ENCODE measurements at regions not wholly inside any gene's neighbourhood (a gene's known extent, or its start where the extent isn't known, plus 50 kb on each side); places are given as distances from the start of the nearest gene placed in this dataset.

DNA sequence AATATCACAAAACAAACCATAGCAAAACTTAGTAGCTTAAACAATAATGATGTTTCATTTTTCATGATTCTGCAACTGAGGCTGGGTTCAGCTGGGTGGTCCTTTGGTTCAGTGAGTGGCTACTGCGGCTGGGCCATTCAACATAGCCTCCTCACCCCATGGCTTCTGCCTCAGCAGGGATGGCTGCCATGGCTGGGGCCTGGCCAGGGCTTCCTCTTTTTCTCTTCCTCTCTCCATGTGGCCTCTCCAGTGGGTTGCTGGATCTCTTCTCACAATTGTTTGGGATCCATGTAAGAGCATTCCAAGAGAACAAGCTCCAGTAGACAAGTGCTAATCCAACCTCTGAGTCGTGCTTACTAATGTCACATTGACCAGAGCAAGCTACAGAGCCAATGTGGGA lies 248.6 kb upstream of the PLET1 start (continued):
- TF ChIP-seq, protein P1, sequence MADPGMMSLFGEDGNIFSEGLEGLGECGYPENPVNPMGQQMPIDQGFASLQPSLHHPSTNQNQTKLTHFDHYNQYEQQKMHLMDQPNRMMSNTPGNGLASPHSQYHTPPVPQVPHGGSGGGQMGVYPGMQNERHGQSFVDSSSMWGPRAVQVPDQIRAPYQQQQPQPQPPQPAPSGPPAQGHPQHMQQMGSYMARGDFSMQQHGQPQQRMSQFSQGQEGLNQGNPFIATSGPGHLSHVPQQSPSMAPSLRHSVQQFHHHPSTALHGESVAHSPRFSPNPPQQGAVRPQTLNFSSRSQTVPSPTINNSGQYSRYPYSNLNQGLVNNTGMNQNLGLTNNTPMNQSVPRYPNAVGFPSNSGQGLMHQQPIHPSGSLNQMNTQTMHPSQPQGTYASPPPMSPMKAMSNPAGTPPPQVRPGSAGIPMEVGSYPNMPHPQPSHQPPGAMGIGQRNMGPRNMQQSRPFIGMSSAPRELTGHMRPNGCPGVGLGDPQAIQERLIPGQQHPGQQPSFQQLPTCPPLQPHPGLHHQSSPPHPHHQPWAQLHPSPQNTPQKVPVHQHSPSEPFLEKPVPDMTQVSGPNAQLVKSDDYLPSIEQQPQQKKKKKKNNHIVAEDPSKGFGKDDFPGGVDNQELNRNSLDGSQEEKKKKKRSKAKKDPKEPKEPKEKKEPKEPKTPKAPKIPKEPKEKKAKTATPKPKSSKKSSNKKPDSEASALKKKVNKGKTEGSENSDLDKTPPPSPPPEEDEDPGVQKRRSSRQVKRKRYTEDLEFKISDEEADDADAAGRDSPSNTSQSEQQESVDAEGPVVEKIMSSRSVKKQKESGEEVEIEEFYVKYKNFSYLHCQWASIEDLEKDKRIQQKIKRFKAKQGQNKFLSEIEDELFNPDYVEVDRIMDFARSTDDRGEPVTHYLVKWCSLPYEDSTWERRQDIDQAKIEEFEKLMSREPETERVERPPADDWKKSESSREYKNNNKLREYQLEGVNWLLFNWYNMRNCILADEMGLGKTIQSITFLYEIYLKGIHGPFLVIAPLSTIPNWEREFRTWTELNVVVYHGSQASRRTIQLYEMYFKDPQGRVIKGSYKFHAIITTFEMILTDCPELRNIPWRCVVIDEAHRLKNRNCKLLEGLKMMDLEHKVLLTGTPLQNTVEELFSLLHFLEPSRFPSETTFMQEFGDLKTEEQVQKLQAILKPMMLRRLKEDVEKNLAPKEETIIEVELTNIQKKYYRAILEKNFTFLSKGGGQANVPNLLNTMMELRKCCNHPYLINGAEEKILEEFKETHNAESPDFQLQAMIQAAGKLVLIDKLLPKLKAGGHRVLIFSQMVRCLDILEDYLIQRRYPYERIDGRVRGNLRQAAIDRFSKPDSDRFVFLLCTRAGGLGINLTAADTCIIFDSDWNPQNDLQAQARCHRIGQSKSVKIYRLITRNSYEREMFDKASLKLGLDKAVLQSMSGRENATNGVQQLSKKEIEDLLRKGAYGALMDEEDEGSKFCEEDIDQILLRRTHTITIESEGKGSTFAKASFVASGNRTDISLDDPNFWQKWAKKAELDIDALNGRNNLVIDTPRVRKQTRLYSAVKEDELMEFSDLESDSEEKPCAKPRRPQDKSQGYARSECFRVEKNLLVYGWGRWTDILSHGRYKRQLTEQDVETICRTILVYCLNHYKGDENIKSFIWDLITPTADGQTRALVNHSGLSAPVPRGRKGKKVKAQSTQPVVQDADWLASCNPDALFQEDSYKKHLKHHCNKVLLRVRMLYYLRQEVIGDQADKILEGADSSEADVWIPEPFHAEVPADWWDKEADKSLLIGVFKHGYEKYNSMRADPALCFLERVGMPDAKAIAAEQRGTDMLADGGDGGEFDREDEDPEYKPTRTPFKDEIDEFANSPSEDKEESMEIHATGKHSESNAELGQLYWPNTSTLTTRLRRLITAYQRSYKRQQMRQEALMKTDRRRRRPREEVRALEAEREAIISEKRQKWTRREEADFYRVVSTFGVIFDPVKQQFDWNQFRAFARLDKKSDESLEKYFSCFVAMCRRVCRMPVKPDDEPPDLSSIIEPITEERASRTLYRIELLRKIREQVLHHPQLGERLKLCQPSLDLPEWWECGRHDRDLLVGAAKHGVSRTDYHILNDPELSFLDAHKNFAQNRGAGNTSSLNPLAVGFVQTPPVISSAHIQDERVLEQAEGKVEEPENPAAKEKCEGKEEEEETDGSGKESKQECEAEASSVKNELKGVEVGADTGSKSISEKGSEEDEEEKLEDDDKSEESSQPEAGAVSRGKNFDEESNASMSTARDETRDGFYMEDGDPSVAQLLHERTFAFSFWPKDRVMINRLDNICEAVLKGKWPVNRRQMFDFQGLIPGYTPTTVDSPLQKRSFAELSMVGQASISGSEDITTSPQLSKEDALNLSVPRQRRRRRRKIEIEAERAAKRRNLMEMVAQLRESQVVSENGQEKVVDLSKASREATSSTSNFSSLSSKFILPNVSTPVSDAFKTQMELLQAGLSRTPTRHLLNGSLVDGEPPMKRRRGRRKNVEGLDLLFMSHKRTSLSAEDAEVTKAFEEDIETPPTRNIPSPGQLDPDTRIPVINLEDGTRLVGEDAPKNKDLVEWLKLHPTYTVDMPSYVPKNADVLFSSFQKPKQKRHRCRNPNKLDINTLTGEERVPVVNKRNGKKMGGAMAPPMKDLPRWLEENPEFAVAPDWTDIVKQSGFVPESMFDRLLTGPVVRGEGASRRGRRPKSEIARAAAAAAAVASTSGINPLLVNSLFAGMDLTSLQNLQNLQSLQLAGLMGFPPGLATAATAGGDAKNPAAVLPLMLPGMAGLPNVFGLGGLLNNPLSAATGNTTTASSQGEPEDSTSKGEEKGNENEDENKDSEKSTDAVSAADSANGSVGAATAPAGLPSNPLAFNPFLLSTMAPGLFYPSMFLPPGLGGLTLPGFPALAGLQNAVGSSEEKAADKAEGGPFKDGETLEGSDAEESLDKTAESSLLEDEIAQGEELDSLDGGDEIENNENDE (IDR thresholded peaks at IDR 0.05; ENCODE audit: insufficient replicate concordance, low read length), result no peak
- TF ChIP-seq EGR1 (IDR thresholded peaks at IDR 0.05; ENCODE audit: borderline replicate concordance, low read depth, low read length), result no peak
- TF ChIP-seq, protein P2, sequence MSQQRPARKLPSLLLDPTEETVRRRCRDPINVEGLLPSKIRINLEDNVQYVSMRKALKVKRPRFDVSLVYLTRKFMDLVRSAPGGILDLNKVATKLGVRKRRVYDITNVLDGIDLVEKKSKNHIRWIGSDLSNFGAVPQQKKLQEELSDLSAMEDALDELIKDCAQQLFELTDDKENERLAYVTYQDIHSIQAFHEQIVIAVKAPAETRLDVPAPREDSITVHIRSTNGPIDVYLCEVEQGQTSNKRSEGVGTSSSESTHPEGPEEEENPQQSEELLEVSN (IDR thresholded peaks at IDR 0.05), result no peak
- no peak for TF ChIP-seq CBX5 (IDR thresholded peaks at IDR 0.05; ENCODE audit: low read depth, low read length)
- no peak for TF ChIP-seq CBX8 (IDR thresholded peaks at IDR 0.05; ENCODE audit: borderline replicate concordance, low read depth, low read length)

Measured in H1 (cell line).